ENCODE measurements at regions not wholly inside any gene's neighbourhood (a gene's known extent, or its start where the extent isn't known, plus 50 kb on each side); places are given as distances from the start of the nearest gene placed in this dataset.

DNA sequence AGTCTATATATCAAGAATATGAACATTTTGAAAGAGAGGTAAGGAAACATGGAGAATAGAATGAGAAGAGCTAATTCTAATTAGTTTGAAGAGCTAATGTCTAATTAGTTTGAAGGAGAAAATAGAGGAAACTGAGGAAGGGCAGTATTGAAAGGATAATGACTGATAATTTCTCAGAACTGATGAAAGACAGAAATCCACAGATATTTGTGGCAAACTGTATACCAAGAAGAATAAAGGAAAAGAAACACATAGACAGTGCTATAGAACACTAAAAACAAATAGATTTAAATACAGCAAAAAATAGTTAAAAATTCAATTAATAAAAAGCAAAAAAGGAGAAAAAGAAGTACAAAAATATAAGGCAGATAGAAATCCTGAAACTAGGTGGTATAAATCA, 354.4 kb downstream of the QKI start:
- ATAC-seq: no peak
- H3K9me3 ChIP-seq (ENCODE audit: control insufficient read depth, low read length): no peaks in the 10 kb centered on the region
- no peaks in the 10 kb centered on the region for H3K27me3 ChIP-seq (ENCODE audit: control insufficient read depth, insufficient read depth)
- intact Hi-C loops (cut with DNase I): no loop called here
- no peak overlapping the region for H3K27ac ChIP-seq (ENCODE audit: low read length)
- DNase-seq: no peak
- H3K4me1 ChIP-seq (ENCODE audit: control insufficient read depth, insufficient read depth, low read length): peaks cover 5% of the 10 kb centered on the region
- H3K4me3 ChIP-seq (ENCODE audit: low read length): no peak overlapping the region

- DNase-seq (no peak), ATAC-seq (no peak)
- Histone ChIP-seq H3K9me3 (ENCODE audit: control insufficient read depth, low read length) (no peaks in the 10 kb centered on the region), H3K27ac (ENCODE audit: low read length) (no peak overlapping the region), H3K27me3 (ENCODE audit: control insufficient read depth, insufficient read depth) (no peaks in the 10 kb centered on the region), H3K4me1 (ENCODE audit: control insufficient read depth, insufficient read depth, low read length) (peaks cover 5% of the 10 kb centered on the region), H3K4me3 (ENCODE audit: low read length) (no peak overlapping the region)
- intact Hi-C loops (cut with DNase I): no loop called here
- 100% methylated on average over 2 of the region's 2 CpGs for WGBS
Measured at GRCh38 chr6:163766936-163767335, 352.4 kb downstream of the QKI start.

GRCh38 chr6:163765335-163765734, 350.8 kb downstream of the QKI start:
- ATAC-seq: no peak
- Histone ChIP-seq H3K4me1 (ENCODE audit: control insufficient read depth, insufficient read depth, low read length) (peaks cover 5% of the 10 kb centered on the region), H3K4me3 (ENCODE audit: low read length) (no peak overlapping the region), H3K9me3 (ENCODE audit: control insufficient read depth, low read length) (no peaks in the 10 kb centered on the region), H3K27me3 (ENCODE audit: control insufficient read depth, insufficient read depth) (no peaks in the 10 kb centered on the region), H3K27ac (ENCODE audit: low read length) (no peak overlapping the region)
- WGBS: 69% methylated on average over 1 of the region's 1 CpG
- DNase-seq: no peak
- intact Hi-C loops (cut with DNase I): no loop called here

GRCh38 chr6:163764565-163764964, 350.0 kb downstream of the QKI start:
- H3K4me3 ChIP-seq (ENCODE audit: low read length): no peak overlapping the region
- H3K27me3 ChIP-seq (ENCODE audit: control insufficient read depth, insufficient read depth): no peaks in the 10 kb centered on the region
- DNase-seq (no peak), ATAC-seq (peak; percentile 36 to 48)
- peak overlapping the region; percentile 23 for H3K27ac ChIP-seq (ENCODE audit: low read length)
- H3K4me1 ChIP-seq (ENCODE audit: control insufficient read depth, insufficient read depth, low read length): peaks cover 5% of the 10 kb centered on the region
- intact Hi-C loops (cut with DNase I): no loop called here
- H3K9me3 ChIP-seq (ENCODE audit: control insufficient read depth, low read length): no peaks in the 10 kb centered on the region
- 22% methylated on average over 4 of the region's 4 CpGs for WGBS

DNA sequence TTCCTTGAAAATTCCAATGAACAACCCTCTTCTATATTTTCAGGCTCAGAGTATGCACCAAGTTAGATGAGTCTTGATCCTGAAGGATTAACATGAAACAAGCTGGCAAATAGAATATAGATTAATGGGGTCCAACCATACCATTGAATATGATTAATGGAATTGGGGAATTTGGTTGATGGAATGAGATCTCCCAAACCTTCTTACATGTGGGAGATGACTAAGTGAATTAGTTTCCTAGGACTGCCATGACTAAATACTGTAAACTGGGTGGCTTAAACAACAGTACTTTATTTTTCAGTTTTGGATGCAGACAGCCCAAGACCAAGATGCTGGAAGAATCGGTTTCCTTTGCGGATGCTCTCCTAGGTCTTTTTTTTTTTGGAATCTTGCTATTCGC, 347.0 kb downstream of the QKI start:
- no peak overlapping the region for H3K4me3 ChIP-seq (ENCODE audit: low read length)
- H3K27me3 ChIP-seq (ENCODE audit: control insufficient read depth, insufficient read depth): no peaks in the 10 kb centered on the region
- ATAC-seq (no peak), DNase-seq (no peak)
- H3K4me1 ChIP-seq (ENCODE audit: control insufficient read depth, insufficient read depth, low read length): peaks cover 5% of the 10 kb centered on the region
- no peak overlapping the region for H3K27ac ChIP-seq (ENCODE audit: low read length)
- no peaks in the 10 kb centered on the region for H3K9me3 ChIP-seq (ENCODE audit: control insufficient read depth, low read length)
- WGBS: 85% methylated on average over 3 of the region's 3 CpGs
- intact Hi-C loops (cut with DNase I): no loop called here

DNA sequence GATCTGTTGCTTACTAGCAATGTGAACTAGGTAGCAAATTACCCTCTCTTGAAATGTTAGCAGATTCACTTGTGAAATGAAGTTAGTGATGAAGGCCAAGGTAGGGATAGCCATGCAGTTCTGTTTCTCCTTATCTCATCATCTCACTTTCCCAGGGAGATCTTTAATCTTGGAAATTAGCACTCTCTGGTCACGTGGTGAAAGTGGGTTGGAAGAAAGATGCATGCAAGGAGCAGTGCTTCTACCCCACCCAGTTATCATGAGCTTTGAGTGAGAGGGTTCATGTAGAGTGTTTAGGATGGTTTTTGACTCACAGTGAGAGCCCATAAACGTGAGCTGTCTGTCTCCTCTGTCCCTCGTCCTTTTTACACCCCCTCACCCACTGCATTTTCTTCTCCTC, 346.3 kb downstream of the QKI start:
- 70% methylated on average over 3 of the region's 3 CpGs for WGBS
- no peak overlapping the region for H3K27ac ChIP-seq (ENCODE audit: low read length)
- no peaks in the 10 kb centered on the region for H3K9me3 ChIP-seq (ENCODE audit: control insufficient read depth, low read length)
- DNase-seq: no peak
- intact Hi-C loops (cut with DNase I): no loop called here
- no peak for ATAC-seq
- H3K27me3 ChIP-seq (ENCODE audit: control insufficient read depth, insufficient read depth): no peaks in the 10 kb centered on the region
- H3K4me3 ChIP-seq (ENCODE audit: low read length): no peak overlapping the region
- peaks cover 4% of the 10 kb centered on the region for H3K4me1 ChIP-seq (ENCODE audit: control insufficient read depth, insufficient read depth, low read length)

DNA sequence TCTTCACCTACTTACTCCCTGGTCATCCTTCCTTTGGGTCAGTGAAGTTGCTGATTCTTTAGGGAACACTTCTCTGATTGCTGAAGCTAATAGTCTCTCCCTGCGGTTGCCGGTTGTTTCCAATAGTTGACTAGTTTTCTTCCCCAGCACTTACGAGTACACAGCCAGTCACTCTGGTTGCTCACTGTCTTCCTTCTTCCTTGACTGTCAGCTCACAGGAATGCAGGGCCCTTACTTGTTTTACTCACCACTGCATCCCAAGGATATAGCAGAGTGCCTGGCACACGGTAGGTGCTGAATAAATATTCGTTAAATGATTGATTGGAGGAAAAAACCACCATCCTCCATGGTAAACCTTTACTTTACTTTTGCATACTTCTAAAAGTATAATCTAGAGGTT, 345.0 kb downstream of the QKI start:
- WGBS: 92% methylated on average over 5 of the region's 5 CpGs
- intact Hi-C loops (cut with DNase I): no loop called here
- Histone ChIP-seq H3K4me1 (ENCODE audit: control insufficient read depth, insufficient read depth, low read length) (peaks cover 2% of the 10 kb centered on the region), H3K4me3 (ENCODE audit: low read length) (no peak overlapping the region), H3K27ac (ENCODE audit: low read length) (no peak overlapping the region), H3K9me3 (ENCODE audit: control insufficient read depth, low read length) (no peaks in the 10 kb centered on the region), H3K27me3 (ENCODE audit: control insufficient read depth, insufficient read depth) (no peaks in the 10 kb centered on the region)
- ATAC-seq (no peak), DNase-seq (no peak)

DNA sequence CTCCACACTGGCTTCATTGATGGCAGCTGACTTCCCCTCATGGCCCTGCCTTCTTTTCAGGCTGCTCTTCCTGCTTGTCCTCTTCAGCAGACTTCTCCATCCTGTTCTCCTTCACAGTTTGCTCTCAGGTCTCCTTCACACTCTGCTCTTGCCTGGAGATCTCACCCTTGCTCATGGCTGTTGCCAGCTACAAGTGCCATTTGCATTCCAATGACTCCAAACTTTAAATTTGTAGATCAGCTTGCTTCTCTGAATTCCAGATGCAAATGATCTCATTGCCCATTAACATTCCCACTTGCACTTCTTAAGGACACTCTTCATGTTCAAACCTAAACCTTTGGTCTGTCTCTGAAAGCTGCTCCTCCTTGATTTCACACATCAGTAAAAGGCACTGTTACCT, 343.0 kb downstream of the QKI start:
- H3K4me1 ChIP-seq (ENCODE audit: control insufficient read depth, insufficient read depth, low read length): no peaks in the 10 kb centered on the region
- intact Hi-C loops (cut with DNase I): no loop called here
- no peaks in the 10 kb centered on the region for H3K27me3 ChIP-seq (ENCODE audit: control insufficient read depth, insufficient read depth)
- DNase-seq (no peak), ATAC-seq (no peak)
- H3K27ac ChIP-seq (ENCODE audit: low read length): no peak overlapping the region
- H3K9me3 ChIP-seq (ENCODE audit: control insufficient read depth, low read length): no peaks in the 10 kb centered on the region
- H3K4me3 ChIP-seq (ENCODE audit: low read length): no peak overlapping the region

DNA sequence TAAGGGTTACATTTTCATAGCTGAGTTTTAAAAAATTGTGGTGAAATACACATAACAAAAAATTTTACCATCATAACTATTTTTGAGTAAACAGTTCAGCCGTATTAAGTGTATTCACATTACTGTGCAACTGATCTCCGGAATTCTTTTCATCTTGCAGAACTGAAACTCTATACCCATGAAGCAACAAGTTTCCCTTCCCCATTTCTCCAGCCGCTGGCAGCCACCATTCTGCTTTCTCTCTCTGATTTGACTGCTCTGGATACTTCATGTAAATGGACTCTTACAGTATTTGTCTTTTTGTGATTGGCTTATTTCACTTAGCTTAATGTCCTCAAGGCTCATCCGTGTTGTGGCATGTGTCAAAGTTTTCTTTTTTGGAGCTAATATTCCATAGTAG, 341.6 kb downstream of the QKI start:
- Histone ChIP-seq H3K4me3 (ENCODE audit: low read length) (no peak overlapping the region), H3K4me1 (ENCODE audit: control insufficient read depth, insufficient read depth, low read length) (no peaks in the 10 kb centered on the region), H3K27ac (ENCODE audit: low read length) (no peak overlapping the region), H3K27me3 (ENCODE audit: control insufficient read depth, insufficient read depth) (no peaks in the 10 kb centered on the region), H3K9me3 (ENCODE audit: control insufficient read depth, low read length) (no peaks in the 10 kb centered on the region)
- intact Hi-C loops (cut with DNase I): no loop called here
- peak; percentile 23 to 53 for ATAC-seq
- DNase-seq: no peak
- 80% methylated on average over 4 of the region's 4 CpGs for WGBS

DNA sequence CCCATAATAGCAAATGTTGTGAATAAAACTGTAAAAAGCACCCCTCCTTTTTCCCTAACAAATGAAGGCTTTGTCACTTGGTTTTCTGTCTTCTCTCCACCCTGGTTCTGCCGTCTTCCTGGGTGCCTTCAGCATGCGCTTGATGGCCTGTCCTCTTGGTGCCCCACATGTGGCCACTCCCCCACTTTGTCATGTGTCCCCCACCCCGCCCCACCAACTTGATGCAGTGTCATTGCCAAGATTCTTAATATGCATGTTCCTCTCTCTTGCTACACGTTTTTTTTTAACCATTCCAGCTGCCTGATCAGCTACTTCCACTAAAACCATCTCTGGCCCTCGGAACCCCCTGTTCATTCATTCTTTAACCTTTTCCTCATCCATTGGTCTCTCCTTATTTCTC, 340.3 kb downstream of the QKI start:
- no peaks in the 10 kb centered on the region for H3K4me1 ChIP-seq (ENCODE audit: control insufficient read depth, insufficient read depth, low read length)
- 54% methylated on average over 5 of the region's 5 CpGs for WGBS
- ATAC-seq: peak in 1 of 2 donors; percentile 29

GRCh38 chr6:163753430-163753829, 338.9 kb downstream of the QKI start:
- peaks cover 4% of the 10 kb centered on the region for H3K4me1 ChIP-seq (ENCODE audit: control insufficient read depth, insufficient read depth, low read length)
- H3K27me3 ChIP-seq (ENCODE audit: control insufficient read depth, insufficient read depth): no peaks in the 10 kb centered on the region
- DNase-seq (no peak), ATAC-seq (no peak)
- no peak overlapping the region for H3K27ac ChIP-seq (ENCODE audit: low read length)
- H3K9me3 ChIP-seq (ENCODE audit: control insufficient read depth, low read length): no peaks in the 10 kb centered on the region
- intact Hi-C loops (cut with DNase I): no loop called here
- no peak overlapping the region for H3K4me3 ChIP-seq (ENCODE audit: low read length)
- 86% methylated on average over 2 of the region's 2 CpGs for WGBS

More for the DNA sequence above, 340.3 kb downstream of the QKI start:
- DNase-seq: peak; percentile 23 to 71 (median 71)
- no peaks in the 10 kb centered on the region for H3K9me3 ChIP-seq (ENCODE audit: control insufficient read depth, low read length)
- no peak overlapping the region for H3K4me3 ChIP-seq (ENCODE audit: low read length)
- H3K27ac ChIP-seq (ENCODE audit: low read length): no peak overlapping the region
- intact Hi-C loops (cut with DNase I): no loop called here
- no peaks in the 10 kb centered on the region for H3K27me3 ChIP-seq (ENCODE audit: control insufficient read depth, insufficient read depth)

DNA sequence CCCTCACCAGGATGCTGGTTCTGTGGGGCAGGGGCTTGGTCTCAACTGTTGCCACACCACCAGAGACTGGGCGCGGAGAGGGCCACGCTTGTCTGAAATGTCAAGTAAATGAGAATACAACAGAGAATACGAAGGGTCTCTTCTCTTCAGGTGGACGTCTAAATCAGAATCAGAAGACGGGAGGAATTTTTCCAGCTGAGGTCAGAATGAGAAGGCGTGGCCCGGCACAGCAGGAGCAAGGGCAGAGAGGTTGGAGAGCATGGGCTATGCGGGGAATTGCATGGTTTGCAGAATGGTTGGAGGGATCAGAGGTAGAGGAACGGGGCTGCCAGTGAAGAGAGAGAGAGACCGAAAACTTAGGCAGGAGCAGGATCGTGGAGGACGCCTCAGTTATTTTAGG, 337.9 kb downstream of the QKI start:
- Histone ChIP-seq H3K27ac (ENCODE audit: low read length) (no peak overlapping the region), H3K4me1 (ENCODE audit: control insufficient read depth, insufficient read depth, low read length) (peaks cover 4% of the 10 kb centered on the region), H3K27me3 (ENCODE audit: control insufficient read depth, insufficient read depth) (no peaks in the 10 kb centered on the region), H3K9me3 (ENCODE audit: control insufficient read depth, low read length) (no peaks in the 10 kb centered on the region), H3K4me3 (ENCODE audit: low read length) (no peak overlapping the region)
- 96% methylated on average over 13 of the region's 13 CpGs for WGBS
- intact Hi-C loops (cut with DNase I): no loop called here
- no peak for DNase-seq
- no peak for ATAC-seq

Data from right cardiac atrium (tissue), 5 donors.